ENCODE measurements at regions not wholly inside any gene's neighbourhood (a gene's known extent, or its start where the extent isn't known, plus 50 kb on each side); places are given as distances from the start of the nearest gene placed in this dataset.

DNA sequence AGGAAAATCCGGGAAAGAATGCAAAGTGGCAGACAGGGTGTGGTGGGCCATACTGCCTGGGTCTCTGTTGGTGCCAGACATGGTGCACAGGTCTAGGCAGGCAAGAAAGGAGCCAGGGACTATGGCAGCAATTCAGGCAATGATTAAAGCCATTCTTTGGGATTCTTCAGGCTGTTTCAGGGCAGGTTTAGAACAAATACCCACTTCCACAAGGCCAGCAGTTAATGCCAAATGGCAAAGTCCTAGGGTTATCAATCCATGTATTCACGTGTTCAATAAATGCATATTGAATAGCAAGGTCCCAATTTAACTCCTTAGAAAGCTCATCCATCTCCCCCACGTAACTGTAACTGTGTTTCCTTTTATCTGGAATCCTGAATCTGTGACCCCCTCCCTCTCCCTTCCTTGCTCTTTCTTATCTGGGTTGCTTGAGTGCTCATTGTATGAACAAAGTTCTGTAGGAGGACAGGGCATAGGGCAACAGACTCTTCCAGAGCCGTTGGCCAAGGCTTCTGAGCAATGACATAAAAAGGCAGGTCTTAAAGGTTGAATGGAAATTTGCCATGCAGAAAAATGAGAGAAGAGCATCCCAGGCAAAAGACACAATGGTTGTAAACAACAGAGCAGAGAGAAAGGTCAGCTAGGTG is 146.8 kb upstream of the KLHL29 start:
- Histone ChIP-seq H3K4me1 (ENCODE audit: insufficient read depth) (no peaks in the 10 kb centered on the region), H3K27ac (ENCODE audit: low read depth) (no peak overlapping the region), H3K36me3 (ENCODE audit: insufficient read depth) (no peaks in the 10 kb centered on the region), H3K4me3 (ENCODE audit: low read depth, low read length) (no peak overlapping the region)
- no peak for DNase-seq (ENCODE audit: extremely low spot score)
- 85% methylated on average over 4 of the region's 4 CpGs for WGBS

GRCh38 chr2:23239374-23239773 is 145.6 kb upstream of the KLHL29 start:
- no peak overlapping the region for H3K27ac ChIP-seq (ENCODE audit: low read depth)
- WGBS = 96% methylated on average over 8 of the region's 8 CpGs
- no peak for DNase-seq (ENCODE audit: extremely low spot score)
- no peaks in the 10 kb centered on the region for H3K36me3 ChIP-seq (ENCODE audit: insufficient read depth)
- H3K4me1 ChIP-seq (ENCODE audit: insufficient read depth) = no peaks in the 10 kb centered on the region
- no peak overlapping the region for H3K4me3 ChIP-seq (ENCODE audit: low read depth, low read length)

- H3K36me3 ChIP-seq (ENCODE audit: insufficient read depth) = no peaks in the 10 kb centered on the region
- H3K4me1 ChIP-seq (ENCODE audit: insufficient read depth) = no peaks in the 10 kb centered on the region
- WGBS = 92% methylated on average over 1 of the region's 1 CpG
- DNase-seq (ENCODE audit: extremely low spot score) = no peak
- no peak overlapping the region for H3K4me3 ChIP-seq (ENCODE audit: low read depth, low read length)
- no peak overlapping the region for H3K27ac ChIP-seq (ENCODE audit: low read depth)
Measured at GRCh38 chr2:23241121-23241520, 143.9 kb upstream of the KLHL29 start.

- no peak for DNase-seq (ENCODE audit: extremely low spot score)
- WGBS = 92% methylated on average over 12 of the region's 12 CpGs
- Histone ChIP-seq H3K4me1 (ENCODE audit: insufficient read depth) (no peaks in the 10 kb centered on the region), H3K27ac (ENCODE audit: low read depth) (no peak overlapping the region), H3K4me3 (ENCODE audit: low read depth, low read length) (no peak overlapping the region), H3K36me3 (ENCODE audit: insufficient read depth) (no peaks in the 10 kb centered on the region)
Measured at GRCh38 chr2:23241611-23242245, 143.3 kb upstream of the KLHL29 start.

- H3K4me1 ChIP-seq (ENCODE audit: insufficient read depth) = no peaks in the 10 kb centered on the region
- WGBS = 72% methylated on average over 5 of the region's 5 CpGs
- no peak overlapping the region for H3K27ac ChIP-seq (ENCODE audit: low read depth)
- no peak overlapping the region for H3K4me3 ChIP-seq (ENCODE audit: low read depth, low read length)
- no peaks in the 10 kb centered on the region for H3K36me3 ChIP-seq (ENCODE audit: insufficient read depth)
- DNase-seq (ENCODE audit: extremely low spot score) = no peak
Measured at GRCh38 chr2:23243073-23243659, 141.8 kb upstream of the KLHL29 start.

DNA sequence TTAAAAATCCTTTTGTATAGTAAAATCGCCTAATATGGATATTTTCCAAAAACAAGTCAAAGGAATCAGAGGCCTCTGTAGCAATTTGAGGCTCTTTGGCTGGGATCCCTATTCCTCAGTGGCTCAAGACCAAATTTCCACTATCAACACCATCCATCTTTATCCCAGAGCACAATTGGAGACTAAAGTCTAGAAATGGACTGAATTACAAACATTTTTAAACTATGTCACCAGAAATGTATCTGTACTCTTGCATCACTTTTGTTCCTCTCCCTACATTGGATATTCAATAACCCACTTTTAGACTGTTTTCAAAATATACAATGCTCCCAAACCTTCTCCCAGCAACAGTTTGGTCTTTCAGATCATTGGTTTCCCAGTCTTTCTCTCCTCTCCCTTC is 140.4 kb upstream of the KLHL29 start:
- Histone ChIP-seq H3K4me1 (ENCODE audit: insufficient read depth) (no peaks in the 10 kb centered on the region), H3K27ac (ENCODE audit: low read depth) (no peak overlapping the region), H3K36me3 (ENCODE audit: insufficient read depth) (no peaks in the 10 kb centered on the region), H3K4me3 (ENCODE audit: low read depth, low read length) (no peak overlapping the region)
- DNase-seq (ENCODE audit: extremely low spot score) = no peak
- WGBS = 41% methylated on average over 1 of the region's 1 CpG

DNA sequence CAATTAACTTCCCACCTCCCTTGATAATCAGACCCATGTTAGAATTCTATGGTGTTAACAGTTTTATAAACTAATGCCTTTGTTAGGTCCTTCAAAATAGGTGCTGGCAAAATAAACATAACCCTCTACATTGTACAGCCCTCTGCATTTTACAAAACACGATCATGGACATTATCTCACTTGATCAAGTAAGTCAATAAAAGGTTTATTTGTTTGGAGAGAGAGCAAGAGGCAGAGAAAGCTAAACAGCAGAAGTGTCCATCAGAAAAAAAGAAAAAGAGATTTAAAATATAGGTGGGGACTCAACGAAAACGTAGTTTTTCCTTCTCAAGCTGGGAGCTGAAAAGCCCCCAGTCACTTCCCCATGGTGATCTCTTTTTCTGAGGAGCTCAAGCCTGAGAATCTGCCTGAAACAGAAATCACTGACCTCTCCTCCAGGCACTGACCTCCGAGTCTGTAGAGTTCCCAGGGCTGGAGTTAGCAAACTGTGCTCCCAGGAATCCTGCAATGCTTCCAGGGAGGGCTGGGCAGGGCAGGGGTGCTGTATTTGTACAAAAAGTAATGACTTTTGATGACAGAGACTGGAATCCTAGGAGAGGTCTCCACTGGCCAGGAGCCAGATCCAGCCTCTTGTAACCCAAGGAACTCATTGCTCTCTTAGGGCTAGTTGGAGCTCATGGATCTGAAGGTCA is 137.8 kb upstream of the KLHL29 start:
- no peaks in the 10 kb centered on the region for H3K36me3 ChIP-seq (ENCODE audit: insufficient read depth)
- WGBS = 83% methylated on average over 4 of the region's 4 CpGs
- H3K4me3 ChIP-seq (ENCODE audit: low read depth, low read length) = no peak overlapping the region
- no peak for DNase-seq (ENCODE audit: extremely low spot score)
- H3K27ac ChIP-seq (ENCODE audit: low read depth) = no peak overlapping the region
- no peaks in the 10 kb centered on the region for H3K4me1 ChIP-seq (ENCODE audit: insufficient read depth)

DNA sequence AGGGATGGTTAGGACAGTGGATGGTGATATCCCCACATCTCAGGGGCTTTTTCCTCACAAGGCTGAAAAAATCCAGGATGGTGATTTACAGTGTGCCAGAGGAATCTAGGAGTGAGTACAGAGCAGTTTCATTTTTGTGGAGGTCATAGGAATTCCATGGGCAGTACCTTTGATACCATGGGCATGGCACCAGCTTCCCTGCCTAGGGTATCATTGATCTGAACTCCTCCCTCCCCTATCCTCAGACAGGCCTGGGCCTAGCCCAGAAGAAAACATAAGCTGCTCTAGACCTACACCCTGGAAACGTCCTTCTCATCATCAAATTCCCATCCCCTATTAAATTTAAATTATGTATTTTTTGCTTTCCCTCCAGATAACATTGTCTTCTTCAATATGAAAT is 136.3 kb upstream of the KLHL29 start:
- no peaks in the 10 kb centered on the region for H3K36me3 ChIP-seq (ENCODE audit: insufficient read depth)
- H3K4me3 ChIP-seq (ENCODE audit: low read depth, low read length) = no peak overlapping the region
- 79% methylated on average over 1 of the region's 1 CpG for WGBS
- no peaks in the 10 kb centered on the region for H3K4me1 ChIP-seq (ENCODE audit: insufficient read depth)
- no peak for DNase-seq (ENCODE audit: extremely low spot score)
- no peak overlapping the region for H3K27ac ChIP-seq (ENCODE audit: low read depth)

DNA sequence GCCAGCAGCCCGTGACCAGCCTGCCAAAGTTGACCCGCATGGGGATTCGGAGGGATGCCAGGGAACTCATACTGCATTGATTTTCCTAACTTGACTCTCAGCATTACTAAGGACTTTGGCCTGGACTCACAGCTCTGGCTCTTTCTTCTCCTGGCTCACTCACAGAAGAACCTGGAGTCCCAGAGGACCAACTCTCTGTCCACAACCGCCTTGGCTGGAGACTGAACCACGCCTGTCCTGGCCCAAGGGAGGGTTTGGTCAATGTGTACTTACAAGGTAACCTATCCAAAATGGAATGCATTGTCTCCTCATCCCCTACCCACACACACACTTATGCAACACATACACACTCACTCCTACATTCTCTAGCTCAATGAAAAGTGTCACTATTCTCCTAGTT is 135.6 kb upstream of the KLHL29 start:
- WGBS = 85% methylated on average over 5 of the region's 5 CpGs
- no peak overlapping the region for H3K27ac ChIP-seq (ENCODE audit: low read depth)
- no peaks in the 10 kb centered on the region for H3K36me3 ChIP-seq (ENCODE audit: insufficient read depth)
- no peak overlapping the region for H3K4me3 ChIP-seq (ENCODE audit: low read depth, low read length)
- no peaks in the 10 kb centered on the region for H3K4me1 ChIP-seq (ENCODE audit: insufficient read depth)
- no peak for DNase-seq (ENCODE audit: extremely low spot score)

- DNase-seq (ENCODE audit: extremely low spot score) = no peak
- H3K4me3 ChIP-seq (ENCODE audit: low read depth, low read length) = no peak overlapping the region
- no peaks in the 10 kb centered on the region for H3K4me1 ChIP-seq (ENCODE audit: insufficient read depth)
- H3K36me3 ChIP-seq (ENCODE audit: insufficient read depth) = no peaks in the 10 kb centered on the region
- H3K27ac ChIP-seq (ENCODE audit: low read depth) = no peak overlapping the region
- WGBS = 72% methylated on average over 2 of the region's 2 CpGs
Measured at GRCh38 chr2:23250371-23250770, 134.6 kb upstream of the KLHL29 start.

GRCh38 chr2:23256643-23257042 is 128.3 kb upstream of the KLHL29 start:
- Histone ChIP-seq H3K4me1 (ENCODE audit: insufficient read depth) (no peaks in the 10 kb centered on the region), H3K36me3 (ENCODE audit: insufficient read depth) (no peaks in the 10 kb centered on the region), H3K4me3 (ENCODE audit: low read depth, low read length) (no peak overlapping the region), H3K27ac (ENCODE audit: low read depth) (no peak overlapping the region)
- DNase-seq (ENCODE audit: extremely low spot score) = no peak
- WGBS = 73% methylated on average over 2 of the region's 2 CpGs

DNA sequence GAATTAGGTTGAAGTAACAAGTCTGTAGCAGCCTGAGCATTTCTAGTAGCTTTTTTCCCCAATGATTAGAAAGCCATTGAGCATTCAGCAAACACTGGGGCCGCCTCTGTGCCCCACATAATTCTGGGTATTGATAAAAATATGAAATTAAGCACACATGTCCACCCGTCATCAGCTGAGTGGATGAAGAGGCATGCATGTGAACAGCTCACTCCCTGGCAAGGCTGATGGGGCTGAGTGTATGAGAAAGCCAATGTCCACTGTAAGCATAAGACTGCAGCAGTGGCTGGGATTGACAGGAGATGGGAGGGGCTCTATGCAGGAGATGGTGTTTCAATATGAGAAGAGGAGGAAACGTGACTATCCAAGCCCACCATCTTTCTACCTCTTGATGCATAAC is 124.4 kb upstream of the KLHL29 start:
- 53% methylated on average over 3 of the region's 3 CpGs for WGBS
- Histone ChIP-seq H3K36me3 (ENCODE audit: insufficient read depth) (no peaks in the 10 kb centered on the region), H3K4me3 (ENCODE audit: low read depth, low read length) (no peak overlapping the region), H3K27ac (ENCODE audit: low read depth) (no peak overlapping the region), H3K4me1 (ENCODE audit: insufficient read depth) (no peaks in the 10 kb centered on the region)
- no peak for DNase-seq (ENCODE audit: extremely low spot score)

DNA sequence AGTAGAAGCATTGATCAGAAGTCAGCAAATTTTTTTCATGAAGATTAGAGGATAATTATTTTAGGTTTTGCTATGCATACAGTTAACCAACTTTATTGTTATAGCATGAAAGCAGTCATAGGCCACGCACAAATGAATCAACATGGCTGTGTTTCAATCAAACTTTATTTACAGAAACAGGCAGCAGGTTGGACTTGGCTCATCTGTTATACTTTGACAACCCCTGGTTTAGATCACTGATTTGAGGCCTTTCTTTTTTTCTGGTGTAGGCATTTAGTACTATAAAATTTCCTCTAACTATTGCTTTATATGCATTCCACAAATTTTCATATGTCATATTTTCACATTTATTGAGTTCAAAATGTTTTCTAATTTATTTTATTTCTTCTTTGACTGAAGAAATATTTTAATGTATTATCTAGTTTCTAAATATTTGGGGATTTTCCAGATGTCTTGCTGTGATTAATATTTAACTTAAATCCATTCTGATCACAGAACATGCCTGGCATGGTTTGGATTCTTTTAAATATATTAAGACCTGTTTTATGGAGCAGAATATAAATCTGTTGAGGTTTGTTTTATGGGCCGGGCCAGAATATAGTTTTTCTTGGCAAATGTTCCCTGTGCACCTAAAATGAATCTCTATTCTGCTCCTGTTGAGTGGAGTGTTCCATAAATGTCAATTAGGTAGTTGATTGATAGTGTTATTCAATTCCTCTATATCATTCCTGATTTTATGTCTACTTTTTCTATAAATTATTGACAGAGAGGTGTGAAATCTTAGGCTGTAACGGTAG is 116.3 kb upstream of the KLHL29 start:
- 48% methylated on average over 3 of the region's 3 CpGs for WGBS
- H3K4me1 ChIP-seq (ENCODE audit: insufficient read depth) = no peaks in the 10 kb centered on the region
- no peaks in the 10 kb centered on the region for H3K36me3 ChIP-seq (ENCODE audit: insufficient read depth)
- no peak overlapping the region for H3K27ac ChIP-seq (ENCODE audit: low read depth)
- H3K4me3 ChIP-seq (ENCODE audit: low read depth, low read length) = no peak overlapping the region
- DNase-seq (ENCODE audit: extremely low spot score) = no peak

Measured in urinary bladder (tissue), 3 donors.